Brain microvascular endothelial cell (primary cell): ENCODE measurements at regions not wholly inside any gene's neighbourhood (a gene's known extent, or its start where the extent isn't known, plus 50 kb on each side); places are given as distances from the start of the nearest gene placed in this dataset.

Experiments
- DNase-seq: peaks from one replicate; pipeline ENCODE4 v3.0.0-alpha.2; 2020
- H3K27ac ChIP-seq: fragments of 250-450 bp; sonication (Bioruptor Pico); 2 replicates; pipeline ENCODE4 v1.5.1; 2020; ENCODE audit warnings: mild to moderate bottlenecking, moderate library complexity
- H3K27me3 ChIP-seq: fragments of 250-450 bp; sonication (Bioruptor Pico); replicated peaks from 2 replicates; pipeline ENCODE4 v1.5.1; 2020; ENCODE audit warnings: mild to moderate bottlenecking
- H3K36me3 ChIP-seq: fragments of 250-450 bp; sonication (Bioruptor Pico); replicated peaks from 2 replicates; pipeline ENCODE4 v1.5.1; 2020; ENCODE audit warnings: mild to moderate bottlenecking
- H3K4me3 ChIP-seq: 2 replicates; pipeline ENCODE4 v1.5.1; 2011; ENCODE audit warnings: low read depth, mild to moderate bottlenecking, control low read depth, low read length, moderate library complexity
- in situ Hi-C: cut with HindIII; loops from 2 replicates; pipeline ENCODE4 v1.10.0; 2017; ENCODE audit warnings: low sequenced_read_pairs, low pct_ligation_motif_present
- TF ChIP-seq, protein P1 (sequence below): IDR thresholded peaks from 2 replicates; pipeline ENCODE4 v1.5.1; 2011; ENCODE audit warnings: low read depth, mild to moderate bottlenecking, moderate library complexity, low read length, control low read depth, inconsistent platforms; ENCODE audit errors: missing control alignments

DNA sequence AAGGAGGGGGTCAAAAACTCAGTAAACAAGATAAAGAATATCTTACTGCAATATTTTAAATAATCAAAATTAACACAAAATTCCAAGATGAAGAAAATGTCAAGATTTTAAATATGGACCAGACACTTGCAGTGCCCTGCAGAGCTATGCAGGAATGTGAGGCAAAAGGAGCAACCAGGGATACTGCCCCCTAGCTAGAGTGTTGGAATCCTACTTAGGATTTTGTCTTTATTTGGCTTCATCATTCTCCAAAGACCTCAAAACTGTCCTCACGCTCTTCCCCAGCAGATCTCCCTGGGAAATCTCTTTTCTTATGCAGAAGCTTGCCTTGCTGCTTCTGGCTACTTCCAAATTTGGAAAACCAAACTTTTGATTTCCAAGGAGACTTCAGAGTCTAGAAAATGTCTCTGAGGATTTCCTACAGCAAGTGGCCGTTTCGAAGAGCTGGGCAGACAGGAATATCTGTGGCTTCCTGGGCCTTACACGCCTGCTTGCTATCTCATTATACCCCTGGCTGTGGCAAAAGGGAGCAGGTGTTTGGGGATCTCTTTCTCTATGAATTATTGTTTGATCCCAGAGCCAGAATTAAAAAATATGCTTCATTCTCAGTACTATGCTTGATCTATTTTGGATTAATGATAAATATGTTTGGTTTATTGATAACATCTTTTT lies 232.2 kb upstream of the BMPER start:
- no peaks in the 10 kb centered on the region for H3K27me3 ChIP-seq
- H3K27ac ChIP-seq = no peak overlapping the region
- no peak for DNase-seq
- in situ Hi-C loops = no loop called here
- no peak overlapping the region for H3K4me3 ChIP-seq
- TF ChIP-seq, protein P1, sequence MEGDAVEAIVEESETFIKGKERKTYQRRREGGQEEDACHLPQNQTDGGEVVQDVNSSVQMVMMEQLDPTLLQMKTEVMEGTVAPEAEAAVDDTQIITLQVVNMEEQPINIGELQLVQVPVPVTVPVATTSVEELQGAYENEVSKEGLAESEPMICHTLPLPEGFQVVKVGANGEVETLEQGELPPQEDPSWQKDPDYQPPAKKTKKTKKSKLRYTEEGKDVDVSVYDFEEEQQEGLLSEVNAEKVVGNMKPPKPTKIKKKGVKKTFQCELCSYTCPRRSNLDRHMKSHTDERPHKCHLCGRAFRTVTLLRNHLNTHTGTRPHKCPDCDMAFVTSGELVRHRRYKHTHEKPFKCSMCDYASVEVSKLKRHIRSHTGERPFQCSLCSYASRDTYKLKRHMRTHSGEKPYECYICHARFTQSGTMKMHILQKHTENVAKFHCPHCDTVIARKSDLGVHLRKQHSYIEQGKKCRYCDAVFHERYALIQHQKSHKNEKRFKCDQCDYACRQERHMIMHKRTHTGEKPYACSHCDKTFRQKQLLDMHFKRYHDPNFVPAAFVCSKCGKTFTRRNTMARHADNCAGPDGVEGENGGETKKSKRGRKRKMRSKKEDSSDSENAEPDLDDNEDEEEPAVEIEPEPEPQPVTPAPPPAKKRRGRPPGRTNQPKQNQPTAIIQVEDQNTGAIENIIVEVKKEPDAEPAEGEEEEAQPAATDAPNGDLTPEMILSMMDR = peak; percentile 30
- no peaks in the 10 kb centered on the region for H3K36me3 ChIP-seq

DNA sequence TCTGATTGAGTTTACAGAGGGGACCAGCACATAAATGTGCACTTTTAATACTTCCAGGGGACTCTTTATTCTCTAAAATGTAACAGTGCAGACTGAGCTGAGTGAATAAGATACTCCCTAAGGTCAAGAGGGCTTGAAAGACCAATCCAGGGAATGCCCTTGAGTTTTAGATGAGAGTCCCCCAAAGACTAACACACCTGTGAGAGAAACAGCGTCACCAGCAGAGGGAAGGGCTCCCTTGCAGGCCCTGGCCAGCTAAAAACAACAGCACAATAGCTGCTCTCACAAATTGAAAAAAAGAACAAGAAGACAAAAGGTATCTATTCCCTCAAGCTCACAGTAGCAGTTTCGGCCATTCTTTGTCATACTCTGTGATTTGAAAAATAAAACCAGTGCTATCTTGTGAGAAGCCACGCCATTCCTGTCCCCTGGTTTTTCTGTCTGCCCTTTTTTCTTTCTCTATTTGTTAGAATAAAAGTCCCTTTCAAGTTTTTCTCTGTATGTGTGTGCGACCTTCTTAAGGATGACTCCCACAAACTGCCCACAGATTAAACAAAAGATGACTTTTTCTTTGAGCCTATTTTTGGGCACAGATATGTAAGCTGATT lies 230.4 kb upstream of the BMPER start:
- H3K36me3 ChIP-seq = no peaks in the 10 kb centered on the region
- H3K27me3 ChIP-seq = no peaks in the 10 kb centered on the region
- TF ChIP-seq, protein P1 = no peak
- DNase-seq = no peak
- in situ Hi-C loops = no loop called here
- H3K4me3 ChIP-seq = no peak overlapping the region
- H3K27ac ChIP-seq = no peak overlapping the region

DNA sequence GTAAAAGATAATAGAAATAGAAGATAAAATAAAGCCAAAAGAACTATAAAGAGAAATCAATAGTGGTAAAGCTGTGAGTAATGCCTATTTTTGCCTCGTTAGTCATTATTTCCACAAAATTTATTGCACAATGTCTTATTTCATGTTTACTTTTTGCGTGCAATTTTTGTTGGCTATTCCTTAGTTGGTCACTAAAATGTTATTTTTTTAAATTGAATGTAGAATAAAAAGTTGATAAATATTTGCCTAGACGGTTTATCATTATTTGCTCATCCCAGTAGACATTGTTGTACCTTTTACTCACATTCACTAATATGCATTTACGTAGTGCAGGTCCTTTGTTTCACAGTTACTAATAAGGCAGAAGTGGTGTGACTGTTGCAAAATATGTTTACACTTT lies 227.8 kb upstream of the BMPER start:
- Histone ChIP-seq H3K4me3 (no peak overlapping the region), H3K36me3 (no peaks in the 10 kb centered on the region), H3K27me3 (no peaks in the 10 kb centered on the region), H3K27ac (no peak overlapping the region)
- DNase-seq = no peak
- TF ChIP-seq, protein P1 = no peak
- in situ Hi-C loops = no loop called here

DNA sequence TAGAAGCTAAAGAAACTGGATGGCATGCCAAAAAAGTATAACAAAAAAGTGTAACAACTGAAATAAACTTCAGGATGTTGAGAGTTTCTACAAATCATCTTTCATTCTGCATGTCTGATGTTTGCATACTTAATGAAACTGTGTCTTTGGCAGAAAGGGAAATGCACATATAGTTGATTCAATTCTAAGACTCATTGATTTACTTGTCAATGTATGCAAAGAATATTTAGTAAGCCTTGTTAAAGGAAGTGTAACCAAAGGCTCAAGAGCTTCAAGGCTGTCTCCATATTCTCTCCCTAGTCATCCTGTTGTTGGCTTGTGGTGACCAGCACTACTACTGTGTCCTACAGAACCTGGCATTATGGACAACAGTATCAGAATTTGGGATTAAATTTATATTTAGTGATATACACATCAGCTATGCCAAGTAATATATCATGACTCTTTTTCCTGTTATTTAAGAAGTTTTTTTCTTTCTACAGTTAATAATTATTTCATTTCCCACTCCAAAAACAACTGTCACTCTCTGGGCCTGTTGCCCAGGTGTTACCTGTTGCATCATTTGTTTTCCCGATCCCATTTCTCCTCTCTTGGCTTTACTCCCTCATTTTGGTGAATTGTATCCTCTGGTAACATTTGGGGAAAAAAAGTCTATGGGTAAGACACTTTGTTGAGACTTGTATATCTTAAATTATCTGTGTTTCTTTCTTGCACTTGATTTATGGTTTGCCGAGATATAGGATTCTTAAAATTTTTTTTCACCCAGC lies 226.6 kb upstream of the BMPER start:
- TF ChIP-seq, protein P1 = no peak
- Histone ChIP-seq H3K4me3 (no peak overlapping the region), H3K27ac (no peak overlapping the region), H3K27me3 (no peaks in the 10 kb centered on the region), H3K36me3 (no peaks in the 10 kb centered on the region)
- in situ Hi-C loops = no loop called here
- DNase-seq = no peak

DNA sequence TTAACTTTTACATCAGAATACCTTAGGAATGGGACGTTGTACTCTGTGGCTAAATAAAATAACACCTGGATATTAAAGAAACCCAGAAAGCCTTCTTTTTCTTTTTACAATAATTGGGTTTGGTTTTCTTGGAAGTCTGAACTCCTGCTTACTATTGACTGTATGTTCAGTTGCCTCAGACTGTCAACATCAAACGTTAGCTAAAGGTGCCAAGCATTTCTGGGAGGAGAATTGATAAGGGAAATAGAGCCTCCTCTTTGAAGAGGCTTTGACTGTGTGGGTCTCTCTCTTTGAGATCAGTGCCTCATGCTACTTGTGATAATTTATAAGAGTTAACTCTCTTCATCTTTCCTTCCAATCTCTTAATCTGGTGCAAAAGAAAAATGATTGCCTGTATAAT lies 224.7 kb upstream of the BMPER start:
- TF ChIP-seq, protein P1 = no peak
- in situ Hi-C loops = no loop called here
- no peak for DNase-seq
- no peaks in the 10 kb centered on the region for H3K27me3 ChIP-seq
- H3K27ac ChIP-seq = no peak overlapping the region
- H3K36me3 ChIP-seq = no peaks in the 10 kb centered on the region
- H3K4me3 ChIP-seq = no peak overlapping the region
